ENCODE measurements at regions not wholly inside any gene's neighbourhood (a gene's known extent, or its start where the extent isn't known, plus 50 kb on each side); places are given as distances from the start of the nearest gene placed in this dataset.

GRCh38 chr2:64777841-64778240 is 124.1 kb upstream of the SERTAD2 start:
- TF ChIP-seq CTCF (IDR thresholded peaks at IDR 0.05; ENCODE audit: low read length) (no peak), EZH2 (optimal IDR thresholded peaks at IDR 0.05; ENCODE audit: low read depth, low read length) (no peak), EZH2phosphoT487 (IDR thresholded peaks at IDR 0.05; ENCODE audit: low read length) (no peak)

Data from MM.1S (cell line).